ENCODE measurements at regions not wholly inside any gene's neighbourhood (a gene's known extent, or its start where the extent isn't known, plus 50 kb on each side); places are given as distances from the start of the nearest gene placed in this dataset.

GRCh38 chr5:136734628-136735027 is 369.3 kb upstream of the TRPC7 start:
- H3K36me3 ChIP-seq (ENCODE audit: control insufficient read depth, insufficient read depth, low read length), result no peaks in the 10 kb centered on the region
- WGBS (ENCODE audit: insufficient coverage), result 42% methylated on average over 1 of the region's 1 CpG
- no peak overlapping the region for H3K27ac ChIP-seq (ENCODE audit: low read depth, low read length)
- peak in 4 of 6 donors; percentile 20 to 79 (median 62) for DNase-seq (ENCODE audit: low read depth in 4 of 6, low spot score in 6 of 6)
- no peaks in the 10 kb centered on the region for H3K4me1 ChIP-seq (ENCODE audit: control insufficient read depth, insufficient read depth, low read length)
- H3K4me3 ChIP-seq (ENCODE audit: low read depth, low read length), result no peak overlapping the region
- H3K9me3 ChIP-seq (ENCODE audit: control insufficient read depth, insufficient read depth, low read length), result no peaks in the 10 kb centered on the region
- H3K27me3 ChIP-seq (ENCODE audit: control insufficient read depth, insufficient read depth, low read length), result no peaks in the 10 kb centered on the region

- no peak overlapping the region for H3K27ac ChIP-seq (ENCODE audit: low read depth, low read length)
- H3K4me1 ChIP-seq (ENCODE audit: control insufficient read depth, insufficient read depth, low read length), result no peaks in the 10 kb centered on the region
- H3K9me3 ChIP-seq (ENCODE audit: control insufficient read depth, insufficient read depth, low read length), result no peaks in the 10 kb centered on the region
- no CpG with 5 or more reads among the region's 1 CpG for WGBS (ENCODE audit: insufficient coverage)
- no peak for DNase-seq (ENCODE audit: low read depth in 4 of 6, low spot score in 6 of 6)
- no peaks in the 10 kb centered on the region for H3K27me3 ChIP-seq (ENCODE audit: control insufficient read depth, insufficient read depth, low read length)
- no peak overlapping the region for H3K4me3 ChIP-seq (ENCODE audit: low read depth, low read length)
- H3K36me3 ChIP-seq (ENCODE audit: control insufficient read depth, insufficient read depth, low read length), result no peaks in the 10 kb centered on the region
Observed at GRCh38 chr5:136732751-136733150, 367.4 kb upstream of the TRPC7 start.

- peak in 2 of 6 donors; percentile 55 to 65 for DNase-seq (ENCODE audit: low read depth in 4 of 6, low spot score in 6 of 6)
- H3K9me3 ChIP-seq (ENCODE audit: control insufficient read depth, insufficient read depth, low read length), result no peaks in the 10 kb centered on the region
- H3K36me3 ChIP-seq (ENCODE audit: control insufficient read depth, insufficient read depth, low read length), result no peaks in the 10 kb centered on the region
- H3K27me3 ChIP-seq (ENCODE audit: control insufficient read depth, insufficient read depth, low read length), result no peaks in the 10 kb centered on the region
- H3K4me1 ChIP-seq (ENCODE audit: control insufficient read depth, insufficient read depth, low read length), result no peaks in the 10 kb centered on the region
- WGBS (ENCODE audit: insufficient coverage), result no CpG with 5 or more reads among the region's 3 CpGs
- H3K4me3 ChIP-seq (ENCODE audit: low read depth, low read length), result no peak overlapping the region
- no peak overlapping the region for H3K27ac ChIP-seq (ENCODE audit: low read depth, low read length)
Observed at GRCh38 chr5:136731241-136731900, 366.0 kb upstream of the TRPC7 start.

- H3K4me3 ChIP-seq (ENCODE audit: low read depth, low read length), result no peak overlapping the region
- no peaks in the 10 kb centered on the region for H3K27me3 ChIP-seq (ENCODE audit: control insufficient read depth, insufficient read depth, low read length)
- no peaks in the 10 kb centered on the region for H3K4me1 ChIP-seq (ENCODE audit: control insufficient read depth, insufficient read depth, low read length)
- no peak for DNase-seq (ENCODE audit: low read depth in 4 of 6, low spot score in 6 of 6)
- no peaks in the 10 kb centered on the region for H3K36me3 ChIP-seq (ENCODE audit: control insufficient read depth, insufficient read depth, low read length)
- H3K9me3 ChIP-seq (ENCODE audit: control insufficient read depth, insufficient read depth, low read length), result no peaks in the 10 kb centered on the region
- WGBS (ENCODE audit: insufficient coverage), result 89% methylated on average over 2 of the region's 3 CpGs
- no peak overlapping the region for H3K27ac ChIP-seq (ENCODE audit: low read depth, low read length)
Observed at GRCh38 chr5:136730426-136730825, 365.1 kb upstream of the TRPC7 start.

- Histone ChIP-seq H3K4me3 (ENCODE audit: low read depth, low read length) (no peak overlapping the region), H3K27me3 (ENCODE audit: control insufficient read depth, insufficient read depth, low read length) (no peaks in the 10 kb centered on the region), H3K36me3 (ENCODE audit: control insufficient read depth, insufficient read depth, low read length) (no peaks in the 10 kb centered on the region), H3K27ac (ENCODE audit: low read depth, low read length) (no peak overlapping the region), H3K9me3 (ENCODE audit: control insufficient read depth, insufficient read depth, low read length) (no peaks in the 10 kb centered on the region), H3K4me1 (ENCODE audit: control insufficient read depth, insufficient read depth, low read length) (no peaks in the 10 kb centered on the region)
- DNase-seq (ENCODE audit: low read depth in 4 of 6, low spot score in 6 of 6), result peak in 2 of 6 donors; percentile 8 to 64
- WGBS (ENCODE audit: insufficient coverage), result no CpG with 5 or more reads among the region's 4 CpGs
Observed at GRCh38 chr5:136729901-136730355, 364.6 kb upstream of the TRPC7 start.

GRCh38 chr5:136726506-136726905 is 361.2 kb upstream of the TRPC7 start:
- no CpG with 5 or more reads among the region's 2 CpGs for WGBS (ENCODE audit: insufficient coverage)

GRCh38 chr5:136724161-136724560 is 358.8 kb upstream of the TRPC7 start:
- no peaks in the 10 kb centered on the region for H3K4me1 ChIP-seq (ENCODE audit: control insufficient read depth, insufficient read depth, low read length)
- WGBS (ENCODE audit: insufficient coverage), result 100% methylated on average over 2 of the region's 2 CpGs
- no peaks in the 10 kb centered on the region for H3K36me3 ChIP-seq (ENCODE audit: control insufficient read depth, insufficient read depth, low read length)
- no peaks in the 10 kb centered on the region for H3K27me3 ChIP-seq (ENCODE audit: control insufficient read depth, insufficient read depth, low read length)
- no peak overlapping the region for H3K27ac ChIP-seq (ENCODE audit: low read depth, low read length)
- no peak for DNase-seq (ENCODE audit: low read depth in 4 of 6, low spot score in 6 of 6)
- H3K9me3 ChIP-seq (ENCODE audit: control insufficient read depth, insufficient read depth, low read length), result no peaks in the 10 kb centered on the region
- H3K4me3 ChIP-seq (ENCODE audit: low read depth, low read length), result no peak overlapping the region

More at GRCh38 chr5:136726506-136726905, 361.2 kb upstream of the TRPC7 start:
- no peaks in the 10 kb centered on the region for H3K4me1 ChIP-seq (ENCODE audit: control insufficient read depth, insufficient read depth, low read length)
- H3K9me3 ChIP-seq (ENCODE audit: control insufficient read depth, insufficient read depth, low read length), result no peaks in the 10 kb centered on the region
- no peaks in the 10 kb centered on the region for H3K36me3 ChIP-seq (ENCODE audit: control insufficient read depth, insufficient read depth, low read length)
- no peak overlapping the region for H3K4me3 ChIP-seq (ENCODE audit: low read depth, low read length)
- no peak overlapping the region for H3K27ac ChIP-seq (ENCODE audit: low read depth, low read length)
- no peaks in the 10 kb centered on the region for H3K27me3 ChIP-seq (ENCODE audit: control insufficient read depth, insufficient read depth, low read length)
- no peak for DNase-seq (ENCODE audit: low read depth in 4 of 6, low spot score in 6 of 6)

- DNase-seq (ENCODE audit: low read depth in 4 of 6, low spot score in 6 of 6), result no peak
- no CpG with 5 or more reads among the region's 1 CpG for WGBS (ENCODE audit: insufficient coverage)
Observed at GRCh38 chr5:136722581-136722980, 357.2 kb upstream of the TRPC7 start.

GRCh38 chr5:136722086-136722485 is 356.7 kb upstream of the TRPC7 start:
- 97% methylated on average over 3 of the region's 4 CpGs for WGBS (ENCODE audit: insufficient coverage)

More at GRCh38 chr5:136722581-136722980, 357.2 kb upstream of the TRPC7 start:
- Histone ChIP-seq H3K27me3 (ENCODE audit: control insufficient read depth, insufficient read depth, low read length) (no peaks in the 10 kb centered on the region), H3K9me3 (ENCODE audit: control insufficient read depth, insufficient read depth, low read length) (no peaks in the 10 kb centered on the region), H3K4me3 (ENCODE audit: low read depth, low read length) (no peak overlapping the region), H3K36me3 (ENCODE audit: control insufficient read depth, insufficient read depth, low read length) (no peaks in the 10 kb centered on the region), H3K27ac (ENCODE audit: low read depth, low read length) (no peak overlapping the region), H3K4me1 (ENCODE audit: control insufficient read depth, insufficient read depth, low read length) (no peaks in the 10 kb centered on the region)

GRCh38 chr5:136720674-136721073 is 355.3 kb upstream of the TRPC7 start:
- H3K27ac ChIP-seq (ENCODE audit: low read depth, low read length), result no peak overlapping the region
- 60% methylated on average over 1 of the region's 2 CpGs for WGBS (ENCODE audit: insufficient coverage)

More at GRCh38 chr5:136722086-136722485, 356.7 kb upstream of the TRPC7 start:
- no peak for DNase-seq (ENCODE audit: low read depth in 4 of 6, low spot score in 6 of 6)
- Histone ChIP-seq H3K36me3 (ENCODE audit: control insufficient read depth, insufficient read depth, low read length) (no peaks in the 10 kb centered on the region), H3K4me1 (ENCODE audit: control insufficient read depth, insufficient read depth, low read length) (no peaks in the 10 kb centered on the region), H3K9me3 (ENCODE audit: control insufficient read depth, insufficient read depth, low read length) (no peaks in the 10 kb centered on the region), H3K4me3 (ENCODE audit: low read depth, low read length) (no peak overlapping the region), H3K27me3 (ENCODE audit: control insufficient read depth, insufficient read depth, low read length) (no peaks in the 10 kb centered on the region), H3K27ac (ENCODE audit: low read depth, low read length) (no peak overlapping the region)

More at GRCh38 chr5:136720674-136721073, 355.3 kb upstream of the TRPC7 start:
- Histone ChIP-seq H3K4me3 (ENCODE audit: low read depth, low read length) (no peak overlapping the region), H3K36me3 (ENCODE audit: control insufficient read depth, insufficient read depth, low read length) (no peaks in the 10 kb centered on the region), H3K27me3 (ENCODE audit: control insufficient read depth, insufficient read depth, low read length) (no peaks in the 10 kb centered on the region), H3K9me3 (ENCODE audit: control insufficient read depth, insufficient read depth, low read length) (no peaks in the 10 kb centered on the region), H3K4me1 (ENCODE audit: control insufficient read depth, insufficient read depth, low read length) (no peaks in the 10 kb centered on the region)
- DNase-seq (ENCODE audit: low read depth in 4 of 6, low spot score in 6 of 6), result no peak

All from spinal cord (tissue), 9 donors.